LNCaP clone FGC (cell line): ENCODE measurements at regions not wholly inside any gene's neighbourhood (a gene's known extent, or its start where the extent isn't known, plus 50 kb on each side); places are given as distances from the start of the nearest gene placed in this dataset.
"Not testable (repeated sequence)": the region's sequence is repeated elsewhere in the genome, so short reads cannot be mapped to it uniquely, and the experiment has no call there.

Experiments
- DNase-seq: peaks from one replicate; pipeline ENCODE4 v3.0.0-alpha.2; 2011; ENCODE audit warnings: low read depth
- H3K4me3 ChIP-seq: 2 replicates; pipeline ENCODE4 v1.5.1; 2011; ENCODE audit warnings: mild to moderate bottlenecking, low read depth, low read length, control low read depth
- CTCF ChIP-seq: IDR thresholded peaks from 2 replicates; pipeline ENCODE4 v1.5.1; 2012; ENCODE audit warnings: mild to moderate bottlenecking; ENCODE audit not compliant: control insufficient read depth, insufficient read depth; ENCODE audit errors: extremely low read depth

GRCh38 chr10:123270221-123270620, 116.0 kb downstream of the BUB3 start:
- no peak overlapping the region for H3K4me3 ChIP-seq
- DNase-seq = no peak
- TF ChIP-seq CTCF = no peak

- TF ChIP-seq CTCF = no peak
- no peak overlapping the region for H3K4me3 ChIP-seq
- DNase-seq = no peak
Measured at GRCh38 chr10:123270806-123271205, 116.6 kb downstream of the BUB3 start.

DNA sequence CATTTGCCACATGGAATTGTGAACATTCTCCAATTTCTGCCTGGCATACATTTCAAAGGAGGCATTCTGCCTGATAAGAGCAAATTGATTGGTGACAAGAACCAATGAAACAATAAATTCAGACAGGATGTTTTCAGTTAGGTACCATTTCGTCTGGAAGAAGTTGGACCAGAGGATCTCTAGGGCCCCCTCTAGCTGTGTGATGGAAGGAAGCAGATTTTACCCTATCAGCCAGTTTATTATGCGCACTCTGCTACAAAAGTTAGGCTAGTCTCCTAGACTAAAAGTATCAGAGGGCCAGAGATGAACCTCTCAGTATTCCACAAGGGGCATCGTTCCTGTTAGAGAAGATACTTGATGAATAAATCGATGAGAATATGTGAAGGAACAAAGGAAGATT, 118.0 kb downstream of the BUB3 start:
- no peak for DNase-seq
- H3K4me3 ChIP-seq = no peak overlapping the region
- TF ChIP-seq CTCF = peak; percentile 12; the same call in 1 of the 2 replicates

GRCh38 chr10:123274306-123275135, 120.3 kb downstream of the BUB3 start:
- no peak overlapping the region for H3K4me3 ChIP-seq
- TF ChIP-seq CTCF = no peak
- DNase-seq = no peak

- DNase-seq = no peak
- TF ChIP-seq CTCF = no peak
- H3K4me3 ChIP-seq = no peak overlapping the region
Measured at GRCh38 chr10:123275136-123275564, 120.9 kb downstream of the BUB3 start.

- no peak overlapping the region for H3K4me3 ChIP-seq
- TF ChIP-seq CTCF = no peak
- no peak for DNase-seq
Measured at GRCh38 chr10:123278445-123278844, 124.2 kb downstream of the BUB3 start.

DNA sequence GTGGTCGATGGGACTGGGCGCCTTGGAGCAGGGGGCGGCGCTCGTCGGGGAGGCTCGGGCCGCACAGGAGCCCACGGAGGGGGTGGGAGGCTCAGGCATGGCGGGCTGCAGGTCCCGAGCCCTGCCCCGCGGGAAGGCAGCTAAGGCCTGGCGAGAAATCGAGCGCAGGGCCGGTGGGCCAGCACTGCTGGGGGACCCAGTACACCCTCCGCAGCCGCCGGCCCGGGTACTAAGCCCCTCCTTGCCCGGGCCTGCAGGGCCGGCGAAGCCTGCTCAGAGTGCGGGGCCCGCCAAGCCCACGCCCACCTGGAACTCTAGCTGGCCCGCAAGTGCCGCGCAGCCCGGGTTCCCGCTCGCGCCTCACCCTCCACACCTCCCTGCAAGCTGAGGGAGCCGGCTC, 129.2 kb downstream of the BUB3 start:
- DNase-seq, H3K4me3 ChIP-seq: not testable (repeated sequence)
